Anterior cingulate cortex (tissue), 58 donors: ENCODE measurements at regions not wholly inside any gene's neighbourhood (a gene's known extent, or its start where the extent isn't known, plus 50 kb on each side); places are given as distances from the start of the nearest gene placed in this dataset.
"Not testable (repeated sequence)": the region's sequence is repeated elsewhere in the genome, so short reads cannot be mapped to it uniquely, and the experiment has no call there.

ENCODE experiments used
- DNase-seq, 58 donors: peaks; one replicate each; lab custom pipeline; 2025; lab: John Stamatoyannopoulos, UW

- DNase-seq = no peak
These were observed 133.6 kb upstream of the APCDD1 start for GRCh38 chr18:10320791-10321190.

GRCh38 chr18:10321576-10321975 is 132.9 kb upstream of the APCDD1 start:
- no peak for DNase-seq

- DNase-seq = no peak
These were observed 132.4 kb upstream of the APCDD1 start for GRCh38 chr18:10322004-10322403.

DNA sequence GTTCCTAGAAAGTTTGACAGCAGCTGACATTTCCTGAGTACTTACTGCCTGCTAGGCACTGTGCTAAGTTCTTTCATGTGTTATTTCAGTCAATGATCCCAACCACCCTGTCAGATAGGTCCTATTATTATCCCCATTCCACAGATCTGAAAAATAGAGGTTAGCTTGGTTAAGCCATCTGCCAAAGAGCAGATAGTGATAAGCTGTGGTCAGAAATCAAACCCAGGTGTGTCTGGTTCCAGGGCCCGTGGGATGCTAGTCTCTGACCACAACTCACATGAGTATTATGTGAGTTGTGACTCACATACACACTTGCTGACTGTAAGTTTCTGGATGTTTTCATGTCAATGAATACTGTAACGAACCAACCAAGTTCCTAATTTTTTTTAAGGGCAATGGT is 132.0 kb upstream of the APCDD1 start:
- DNase-seq = no peak

- DNase-seq = no peak
These were observed 125.3 kb upstream of the APCDD1 start for GRCh38 chr18:10329101-10329500.

DNA sequence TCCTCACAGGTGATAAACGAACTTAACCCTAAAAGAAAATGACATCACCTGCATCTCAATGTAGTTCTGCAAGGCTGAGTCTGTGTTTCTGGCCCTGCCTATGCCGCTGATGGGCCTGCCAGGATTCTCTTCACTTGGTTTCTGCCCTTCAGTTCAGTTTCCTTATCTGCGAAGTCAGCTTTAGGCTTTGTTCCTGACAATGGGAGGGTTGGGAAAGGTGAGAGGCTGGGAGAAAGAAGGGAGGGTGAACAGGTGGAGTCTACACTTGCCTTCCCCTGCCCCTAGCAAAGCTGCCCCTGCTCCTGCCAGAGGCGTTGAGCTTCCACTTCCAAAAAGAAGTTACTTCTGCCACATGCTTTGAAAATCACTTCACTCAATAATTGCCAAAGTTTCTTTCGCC is 124.0 kb upstream of the APCDD1 start:
- no peak for DNase-seq

DNA sequence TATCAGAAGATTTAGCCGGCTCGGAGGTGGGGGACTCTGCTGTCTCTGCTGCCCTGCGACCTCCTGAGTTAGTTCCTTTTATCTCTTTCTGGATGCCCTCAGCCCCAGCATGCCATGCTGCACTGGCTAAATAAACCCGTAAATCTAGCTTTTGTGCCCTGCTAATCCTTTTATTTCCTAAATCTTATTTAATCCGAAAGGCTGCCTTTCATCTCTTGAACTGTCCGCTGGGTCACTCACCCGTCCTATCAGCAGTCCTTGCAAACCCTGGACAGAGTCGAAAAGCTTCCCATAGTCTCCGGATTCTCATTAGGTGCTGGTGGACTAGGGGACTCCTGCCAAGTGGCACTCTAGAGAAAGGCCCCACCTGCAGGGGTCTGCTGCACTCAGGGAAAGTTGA is 122.0 kb upstream of the APCDD1 start:
- no peak for DNase-seq

DNA sequence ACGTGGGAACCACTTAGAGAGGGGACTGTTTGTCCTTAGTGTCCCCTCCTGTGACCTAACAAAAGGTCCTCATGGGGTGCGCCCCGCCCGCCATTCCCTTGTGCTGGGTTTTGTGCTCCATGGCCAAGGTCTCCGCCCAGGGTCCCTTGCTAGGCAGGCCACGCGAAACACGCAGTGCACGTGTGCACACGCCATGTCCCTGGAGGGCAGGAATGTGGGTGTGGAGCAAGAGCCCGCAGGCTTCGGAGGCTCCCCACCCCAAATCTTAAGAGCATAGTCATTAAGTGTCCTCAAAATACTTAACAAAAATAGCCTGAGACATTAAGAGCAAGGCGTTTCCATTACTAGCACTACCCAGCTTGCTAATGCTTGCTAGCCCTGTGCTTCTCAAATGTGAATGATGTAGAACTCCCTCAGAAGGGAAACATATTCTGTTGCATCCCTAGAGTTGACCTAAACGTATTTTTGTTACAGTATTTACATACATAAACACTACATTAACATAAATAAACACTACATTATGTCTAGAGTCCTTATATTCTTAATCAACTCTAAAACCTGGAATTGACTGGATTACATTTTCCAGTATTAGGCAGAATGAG is 117.6 kb upstream of the APCDD1 start:
- DNase-seq = no peak

GRCh38 chr18:10340821-10341220 is 113.6 kb upstream of the APCDD1 start:
- no peak for DNase-seq

DNA sequence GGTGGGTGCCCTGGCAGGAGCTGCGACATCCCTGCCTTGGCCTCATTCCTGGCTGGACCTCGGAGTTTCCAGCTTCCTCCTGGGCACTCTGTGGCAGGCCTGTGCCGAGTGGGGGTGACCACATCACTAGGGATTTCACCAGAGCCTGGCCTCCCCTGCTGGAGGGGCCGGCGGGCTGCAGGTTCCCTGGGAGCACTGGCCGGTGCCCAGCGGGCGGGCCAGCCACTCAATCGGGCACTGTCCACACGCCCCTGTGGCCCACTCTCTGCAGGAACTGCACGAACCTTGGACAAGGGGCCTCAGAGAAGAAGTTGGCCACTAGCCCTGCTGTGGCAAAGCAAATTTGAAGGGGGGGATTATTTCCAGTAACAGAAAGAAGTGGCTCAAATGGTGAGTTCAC is 110.7 kb upstream of the APCDD1 start:
- DNase-seq = peak in 53 of 58 donors; percentile 17 to 88 (median 61)

DNA sequence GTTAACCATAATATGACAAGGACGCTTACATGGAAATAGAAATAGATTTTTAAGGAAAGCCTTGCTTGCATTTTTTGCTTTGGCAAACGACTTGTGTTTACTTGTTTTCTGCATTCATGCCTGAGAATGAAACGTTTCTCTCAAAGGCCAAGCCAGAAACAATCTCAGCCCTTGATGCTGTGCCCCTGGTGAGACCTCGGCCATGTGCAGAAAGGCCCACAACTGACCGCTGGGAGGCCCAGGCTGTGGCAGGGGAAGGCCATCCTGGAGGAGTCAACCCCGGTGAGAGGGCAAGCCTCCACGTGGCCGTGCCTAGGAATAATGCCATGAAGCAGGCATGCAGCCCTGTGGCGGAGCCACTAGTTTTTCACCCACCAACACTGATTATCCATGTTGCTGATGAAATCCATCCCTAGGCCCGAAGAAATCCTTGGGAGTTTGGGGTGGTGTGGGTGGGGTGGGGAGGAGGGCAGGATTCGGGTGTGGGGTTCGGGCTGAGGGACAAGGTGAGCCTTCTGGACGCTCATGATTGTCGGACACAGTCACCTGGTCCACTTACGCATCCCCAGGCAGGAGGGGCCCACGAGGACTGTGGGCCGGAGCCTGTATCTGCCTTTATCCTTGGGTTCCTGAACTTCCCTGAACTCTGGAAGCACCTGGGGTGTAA is 107.6 kb upstream of the APCDD1 start:
- DNase-seq = peak in 1 of 58 donors; percentile 8

DNA sequence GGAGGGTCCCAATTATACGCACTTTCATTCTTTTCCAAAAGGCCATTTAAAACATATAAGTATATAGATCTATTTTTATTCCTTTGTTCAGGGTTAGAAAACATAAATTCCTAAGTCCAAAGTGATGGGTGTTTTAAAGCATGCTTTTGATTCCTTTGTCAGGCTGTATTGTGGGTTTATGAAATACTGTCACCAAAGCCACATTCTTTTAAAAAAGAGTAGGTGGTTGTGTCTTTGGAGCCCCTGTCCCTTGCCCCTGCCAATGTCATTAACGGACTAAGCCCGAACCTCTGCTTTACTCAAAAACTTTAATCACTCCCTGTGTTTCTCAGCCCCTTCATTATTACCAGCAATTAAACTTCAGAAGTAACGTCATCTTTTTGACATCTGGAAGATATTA is 104.9 kb upstream of the APCDD1 start:
- no peak for DNase-seq

GRCh38 chr18:10350661-10351060 is 103.8 kb upstream of the APCDD1 start:
- DNase-seq = no peak

DNA sequence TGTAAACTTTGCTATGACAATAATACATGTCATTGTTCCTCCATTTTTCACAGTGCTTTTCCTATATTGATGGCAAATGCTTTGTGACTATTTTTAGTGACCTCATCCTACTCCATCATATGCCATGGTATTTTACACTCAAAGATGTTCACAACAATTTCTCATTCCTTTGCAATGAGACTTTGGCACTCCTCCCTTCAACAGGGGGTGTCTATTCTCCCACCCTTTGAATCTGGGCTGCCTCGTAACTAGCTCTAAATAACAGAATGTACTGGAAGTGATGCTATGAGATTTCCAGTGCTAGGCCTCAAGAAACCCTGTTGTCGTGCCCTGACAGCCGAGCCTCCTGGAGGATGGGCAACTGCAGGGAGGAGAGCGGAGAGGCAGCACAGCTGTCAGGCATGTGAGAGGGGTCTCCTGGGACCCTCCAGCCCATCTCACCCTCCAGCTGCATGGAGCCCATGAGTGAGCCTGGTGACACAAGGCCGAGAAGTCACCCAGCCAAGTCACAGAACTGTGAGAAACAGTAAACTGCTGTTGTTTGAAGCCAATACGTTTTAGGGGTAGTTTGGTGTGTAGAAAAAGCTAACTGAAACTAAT is 103.1 kb upstream of the APCDD1 start:
- DNase-seq = no peak

DNA sequence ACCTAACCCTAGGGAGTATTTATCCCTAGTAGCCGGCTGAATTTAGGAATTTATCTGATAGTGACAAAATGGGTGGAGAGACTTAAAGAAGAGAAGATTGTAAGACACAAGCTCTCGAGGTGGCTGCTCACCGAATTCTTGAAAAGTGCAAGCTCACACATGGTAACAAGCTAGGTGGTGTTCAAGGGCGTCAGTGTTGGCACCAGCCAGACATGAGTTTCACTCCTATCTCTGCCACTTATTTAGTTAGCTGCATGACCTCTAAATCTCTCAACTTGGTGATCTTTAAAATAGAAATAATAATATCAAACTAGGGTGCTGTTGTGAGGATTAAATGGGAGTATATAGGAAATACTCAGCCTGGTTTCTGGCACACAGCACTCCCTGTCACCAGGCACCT is 102.6 kb upstream of the APCDD1 start:
- no peak for DNase-seq

- DNase-seq = no peak
These were observed 101.8 kb upstream of the APCDD1 start for GRCh38 chr18:10352671-10353070.

- DNase-seq = no peak
These were observed 100.6 kb upstream of the APCDD1 start for GRCh38 chr18:10353791-10354190.

DNA sequence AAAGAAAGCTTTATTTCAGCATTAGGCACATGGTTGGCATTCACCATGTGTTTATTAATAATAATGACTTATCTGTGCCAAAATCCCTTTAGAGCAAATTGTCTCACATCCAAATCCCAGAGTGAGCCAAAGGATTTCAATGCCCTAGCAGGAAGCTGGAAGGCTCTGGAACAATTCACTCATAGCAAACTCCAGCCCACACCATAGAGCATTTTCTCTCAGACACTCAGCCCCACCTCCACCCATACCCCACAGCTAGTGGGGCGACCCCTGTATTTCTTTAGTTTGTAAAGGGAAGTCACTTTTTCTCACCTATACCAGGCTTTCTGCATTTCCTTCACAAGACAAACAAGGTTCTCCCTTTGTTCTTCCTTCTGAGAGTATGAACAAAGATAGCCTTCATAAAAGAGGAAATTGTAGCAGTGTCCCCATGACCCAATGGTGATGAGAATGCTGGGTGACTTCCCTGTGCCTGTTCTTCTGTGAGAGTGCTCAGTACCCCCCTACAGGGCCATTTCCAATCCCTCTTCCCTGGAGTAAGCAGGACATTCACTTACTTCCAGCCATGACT is 100.1 kb upstream of the APCDD1 start:
- peak in 33 of 58 donors; percentile 9 to 83 (median 40) for DNase-seq

- DNase-seq = no peak
These were observed 99.5 kb upstream of the APCDD1 start for GRCh38 chr18:10354890-10355289.

- not testable (repeated sequence) for DNase-seq
These were observed 97.4 kb upstream of the APCDD1 start for GRCh38 chr18:10356999-10357398.

DNA sequence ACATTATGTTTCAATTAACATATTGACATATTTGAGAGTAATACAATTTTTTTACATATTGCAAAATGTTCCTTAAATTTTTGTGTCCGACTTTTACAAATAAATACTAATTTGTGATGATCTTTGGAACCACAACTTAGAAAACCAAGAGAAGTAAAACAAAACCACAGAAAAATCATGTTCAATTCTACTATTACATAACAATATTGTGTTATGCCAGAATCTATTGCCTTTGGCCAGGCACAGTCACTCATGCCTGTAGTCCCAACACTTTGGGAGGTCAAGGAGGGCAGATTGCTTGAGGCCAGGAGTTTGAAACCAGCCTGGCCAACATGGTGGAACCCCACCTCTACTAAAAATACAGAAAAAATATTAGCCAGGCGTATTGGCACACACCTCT is 92.8 kb upstream of the APCDD1 start:
- DNase-seq = no peak

DNA sequence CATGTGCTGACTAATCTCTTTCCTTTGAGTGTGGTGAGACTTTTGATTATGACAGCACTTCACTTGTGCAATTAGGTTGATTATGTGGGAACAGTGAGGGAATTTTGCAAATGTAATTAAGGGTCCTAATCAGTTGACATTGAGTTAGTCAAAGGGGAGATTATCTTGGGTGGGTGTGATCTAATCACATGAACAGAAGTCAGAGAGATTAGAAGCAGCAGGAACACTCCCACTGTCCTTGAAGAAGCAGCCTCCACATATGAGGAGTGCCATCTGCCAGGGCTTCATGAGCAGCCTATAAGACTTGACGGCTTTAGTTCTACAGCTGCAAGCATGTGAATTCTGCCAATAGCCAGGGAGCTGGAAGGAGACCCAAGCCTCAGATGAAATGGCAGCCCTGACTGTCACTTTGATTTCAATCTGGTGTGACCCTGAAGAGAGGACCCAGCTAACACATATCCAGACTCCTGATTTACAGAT is 89.4 kb upstream of the APCDD1 start:
- DNase-seq = no peak
